HEK293 (cell line): ENCODE measurements at regions not wholly inside any gene's neighbourhood (a gene's known extent, or its start where the extent isn't known, plus 50 kb on each side); places are given as distances from the start of the nearest gene placed in this dataset.

Experiments used
- CTCF ChIP-seq: fragments of 450-650 bp; formaldehyde crosslinking; IDR thresholded peaks from 2 replicates; pipeline ENCODE4 v1.5.1; 2016; ENCODE audit warnings: missing biosample characterization, missing genetic modification characterization
- OSR2 ChIP-seq: fragments of 450-650 bp; formaldehyde crosslinking; IDR thresholded peaks from 2 replicates; pipeline ENCODE4 v1.5.1; 2016; ENCODE audit warnings: missing biosample characterization, missing genetic modification characterization
- TCF7L2 ChIP-seq: IDR thresholded peaks from 2 replicates; pipeline ENCODE4 v1.6.1; 2011; ENCODE audit warnings: low read depth, mild to moderate bottlenecking, inconsistent platforms, low read length, moderate library complexity, borderline replicate concordance
- ZNF112 ChIP-seq: fragments of 450-650 bp; formaldehyde crosslinking; IDR thresholded peaks from 2 replicates; pipeline ENCODE4 v1.5.0; 2017; ENCODE audit warnings: missing biosample characterization, missing genetic modification characterization

GRCh38 chr12:67482751-67483661 is 165.5 kb upstream of the DYRK2 start:
- TF ChIP-seq TCF7L2 (no peak), ZNF112 (tag by site-specific recombination) (no peak), OSR2 (tag by site-specific recombination) (no peak), CTCF (tag by site-specific recombination) (no peak)
